Panc1 (cell line): ENCODE measurements at regions not wholly inside any gene's neighbourhood (a gene's known extent, or its start where the extent isn't known, plus 50 kb on each side); places are given as distances from the start of the nearest gene placed in this dataset.

Experiments used
- POLR2AphosphoS5 ChIP-seq: IDR thresholded peaks from 2 replicates; pipeline ENCODE4 v1.6.1; 2012; ENCODE audit warnings: mild to moderate bottlenecking, low read depth, low read length, moderate library complexity
- SIN3A ChIP-seq: IDR thresholded peaks from 2 replicates; pipeline ENCODE4 v1.6.1; 2012; ENCODE audit warnings: low read depth, mild to moderate bottlenecking, low read length, moderate library complexity, borderline replicate concordance; ENCODE audit not compliant: insufficient read depth
- TCF7L2 ChIP-seq: IDR thresholded peaks from 2 replicates; pipeline ENCODE4 v1.6.1; 2011; ENCODE audit warnings: mild to moderate bottlenecking, low read depth, low read length, inconsistent platforms
- TF ChIP-seq, protein P1 (sequence below): fragments of 450-650 bp; IDR thresholded peaks from 2 replicates; pipeline ENCODE4 v1.5.1; 2017; ENCODE audit warnings: mild to moderate bottlenecking
- TF ChIP-seq, protein P2 (sequence below), 2 experiments: IDR thresholded peaks; 2 replicates each; pipeline ENCODE4 v1.6.1; 2011 to 2012; ENCODE audit warnings: low read depth in 2 of 2, control low read depth in 1 of 2, low read length in 1 of 2, mild to moderate bottlenecking in 1 of 2, moderate library complexity in 1 of 2; ENCODE audit not compliant: insufficient read depth in 1 of 2

GRCh38 chr7:152492952-152493351 lies 57.1 kb upstream of the KMT2C start:
- TF ChIP-seq, protein P1, sequence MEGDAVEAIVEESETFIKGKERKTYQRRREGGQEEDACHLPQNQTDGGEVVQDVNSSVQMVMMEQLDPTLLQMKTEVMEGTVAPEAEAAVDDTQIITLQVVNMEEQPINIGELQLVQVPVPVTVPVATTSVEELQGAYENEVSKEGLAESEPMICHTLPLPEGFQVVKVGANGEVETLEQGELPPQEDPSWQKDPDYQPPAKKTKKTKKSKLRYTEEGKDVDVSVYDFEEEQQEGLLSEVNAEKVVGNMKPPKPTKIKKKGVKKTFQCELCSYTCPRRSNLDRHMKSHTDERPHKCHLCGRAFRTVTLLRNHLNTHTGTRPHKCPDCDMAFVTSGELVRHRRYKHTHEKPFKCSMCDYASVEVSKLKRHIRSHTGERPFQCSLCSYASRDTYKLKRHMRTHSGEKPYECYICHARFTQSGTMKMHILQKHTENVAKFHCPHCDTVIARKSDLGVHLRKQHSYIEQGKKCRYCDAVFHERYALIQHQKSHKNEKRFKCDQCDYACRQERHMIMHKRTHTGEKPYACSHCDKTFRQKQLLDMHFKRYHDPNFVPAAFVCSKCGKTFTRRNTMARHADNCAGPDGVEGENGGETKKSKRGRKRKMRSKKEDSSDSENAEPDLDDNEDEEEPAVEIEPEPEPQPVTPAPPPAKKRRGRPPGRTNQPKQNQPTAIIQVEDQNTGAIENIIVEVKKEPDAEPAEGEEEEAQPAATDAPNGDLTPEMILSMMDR: no peak
- TF ChIP-seq SIN3A: no peak
- TF ChIP-seq POLR2AphosphoS5: no peak
- TF ChIP-seq TCF7L2: no peak
- TF ChIP-seq, protein P2, sequence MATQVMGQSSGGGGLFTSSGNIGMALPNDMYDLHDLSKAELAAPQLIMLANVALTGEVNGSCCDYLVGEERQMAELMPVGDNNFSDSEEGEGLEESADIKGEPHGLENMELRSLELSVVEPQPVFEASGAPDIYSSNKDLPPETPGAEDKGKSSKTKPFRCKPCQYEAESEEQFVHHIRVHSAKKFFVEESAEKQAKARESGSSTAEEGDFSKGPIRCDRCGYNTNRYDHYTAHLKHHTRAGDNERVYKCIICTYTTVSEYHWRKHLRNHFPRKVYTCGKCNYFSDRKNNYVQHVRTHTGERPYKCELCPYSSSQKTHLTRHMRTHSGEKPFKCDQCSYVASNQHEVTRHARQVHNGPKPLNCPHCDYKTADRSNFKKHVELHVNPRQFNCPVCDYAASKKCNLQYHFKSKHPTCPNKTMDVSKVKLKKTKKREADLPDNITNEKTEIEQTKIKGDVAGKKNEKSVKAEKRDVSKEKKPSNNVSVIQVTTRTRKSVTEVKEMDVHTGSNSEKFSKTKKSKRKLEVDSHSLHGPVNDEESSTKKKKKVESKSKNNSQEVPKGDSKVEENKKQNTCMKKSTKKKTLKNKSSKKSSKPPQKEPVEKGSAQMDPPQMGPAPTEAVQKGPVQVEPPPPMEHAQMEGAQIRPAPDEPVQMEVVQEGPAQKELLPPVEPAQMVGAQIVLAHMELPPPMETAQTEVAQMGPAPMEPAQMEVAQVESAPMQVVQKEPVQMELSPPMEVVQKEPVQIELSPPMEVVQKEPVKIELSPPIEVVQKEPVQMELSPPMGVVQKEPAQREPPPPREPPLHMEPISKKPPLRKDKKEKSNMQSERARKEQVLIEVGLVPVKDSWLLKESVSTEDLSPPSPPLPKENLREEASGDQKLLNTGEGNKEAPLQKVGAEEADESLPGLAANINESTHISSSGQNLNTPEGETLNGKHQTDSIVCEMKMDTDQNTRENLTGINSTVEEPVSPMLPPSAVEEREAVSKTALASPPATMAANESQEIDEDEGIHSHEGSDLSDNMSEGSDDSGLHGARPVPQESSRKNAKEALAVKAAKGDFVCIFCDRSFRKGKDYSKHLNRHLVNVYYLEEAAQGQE (IDR thresholded peaks at IDR 0.05; ENCODE audit: insufficient read depth in 1 of 2, low read depth in 2 of 2, low read length in 1 of 2): no peak
